ENCODE measurements at regions not wholly inside any gene's neighbourhood (a gene's known extent, or its start where the extent isn't known, plus 50 kb on each side); places are given as distances from the start of the nearest gene placed in this dataset.

- TF ChIP-seq CTCF (IDR thresholded peaks at IDR 0.05) = no peak
- no peak for TF ChIP-seq POLR2A (IDR thresholded peaks at IDR 0.05)
- TF ChIP-seq EP300 (IDR thresholded peaks at IDR 0.05) = no peak
These were observed 216.0 kb upstream of the KLF14 start for GRCh38 chr7:130950054-130950453.

Measured in sigmoid colon (tissue), 4 donors.